ENCODE measurements at regions not wholly inside any gene's neighbourhood (a gene's known extent, or its start where the extent isn't known, plus 50 kb on each side); places are given as distances from the start of the nearest gene placed in this dataset.

GRCh38 chr9:78582821-78583220 is 285.9 kb downstream of the PSAT1 start:
- no peak for DNase-seq (ENCODE audit: insufficient read length, low spot score)
- FAIRE-seq: no peak
- no peak for TF ChIP-seq CTCF (IDR thresholded peaks at IDR 0.05; ENCODE audit: insufficient read depth, missing control alignments)

- no peak for FAIRE-seq
- TF ChIP-seq CTCF (IDR thresholded peaks at IDR 0.05; ENCODE audit: insufficient read depth, missing control alignments): no peak
- DNase-seq (ENCODE audit: insufficient read length, low spot score): no peak
Measured at GRCh38 chr9:78584589-78584988, 287.7 kb downstream of the PSAT1 start.

DNA sequence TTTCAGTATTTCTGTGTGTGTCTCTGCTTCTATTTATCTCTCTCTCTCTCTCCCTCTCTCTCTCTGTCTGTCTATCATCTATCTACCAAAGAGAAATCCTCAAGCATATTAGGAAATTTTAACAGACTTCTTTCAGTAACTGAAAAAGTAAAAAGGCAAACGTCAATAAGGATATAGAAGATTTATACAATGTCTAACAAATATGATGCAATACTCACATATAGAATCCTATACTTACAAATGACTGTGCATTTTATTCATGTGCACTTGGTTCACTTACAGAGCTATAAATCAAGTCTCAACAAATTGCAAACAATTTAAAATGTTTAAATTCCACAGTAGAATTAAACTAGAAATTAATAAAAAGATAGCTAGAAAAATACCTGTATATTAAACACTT is 289.0 kb downstream of the PSAT1 start:
- no peak for DNase-seq (ENCODE audit: insufficient read length, low spot score)
- no peak for TF ChIP-seq CTCF (IDR thresholded peaks at IDR 0.05; ENCODE audit: insufficient read depth, missing control alignments)
- FAIRE-seq: no peak

DNA sequence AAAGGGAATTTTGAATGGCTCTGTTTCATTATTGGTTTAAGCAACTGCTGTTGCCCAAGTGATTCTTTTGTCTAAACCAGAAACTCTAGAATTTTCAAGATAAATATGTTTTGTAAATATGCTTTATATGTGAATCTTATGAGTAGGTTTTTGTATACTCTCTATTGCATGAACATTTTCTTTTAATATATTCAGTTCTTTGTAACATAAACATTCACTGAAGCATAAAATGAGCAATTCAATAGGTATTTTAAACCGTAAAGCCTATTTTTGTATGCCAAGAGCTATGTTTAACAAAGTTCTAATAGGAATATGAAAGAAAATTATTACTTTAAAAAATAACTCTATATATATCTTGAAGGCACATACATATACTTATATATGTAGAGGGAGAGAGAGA is 293.1 kb downstream of the PSAT1 start:
- TF ChIP-seq CTCF (IDR thresholded peaks at IDR 0.05; ENCODE audit: insufficient read depth, missing control alignments): no peak
- FAIRE-seq: no peak
- DNase-seq (ENCODE audit: insufficient read length, low spot score): no peak

GRCh38 chr9:78592811-78593210 is 295.9 kb downstream of the PSAT1 start:
- FAIRE-seq (no peak), DNase-seq (ENCODE audit: insufficient read length, low spot score) (no peak)
- no peak for TF ChIP-seq CTCF (IDR thresholded peaks at IDR 0.05; ENCODE audit: insufficient read depth, missing control alignments)

- DNase-seq (ENCODE audit: insufficient read length, low spot score) (no peak), FAIRE-seq (no peak)
- TF ChIP-seq CTCF (IDR thresholded peaks at IDR 0.05; ENCODE audit: insufficient read depth, missing control alignments): no peak
Measured at GRCh38 chr9:78595200-78595945, 298.4 kb downstream of the PSAT1 start.

- DNase-seq (ENCODE audit: insufficient read length, low spot score) (no peak), FAIRE-seq (no peak)
- TF ChIP-seq CTCF (IDR thresholded peaks at IDR 0.05; ENCODE audit: insufficient read depth, missing control alignments): no peak
Measured at GRCh38 chr9:78596346-78596745, 299.4 kb downstream of the PSAT1 start.

Data from D721Med (cell line).